ENCODE measurements at regions not wholly inside any gene's neighbourhood (a gene's known extent, or its start where the extent isn't known, plus 50 kb on each side); places are given as distances from the start of the nearest gene placed in this dataset.

DNA sequence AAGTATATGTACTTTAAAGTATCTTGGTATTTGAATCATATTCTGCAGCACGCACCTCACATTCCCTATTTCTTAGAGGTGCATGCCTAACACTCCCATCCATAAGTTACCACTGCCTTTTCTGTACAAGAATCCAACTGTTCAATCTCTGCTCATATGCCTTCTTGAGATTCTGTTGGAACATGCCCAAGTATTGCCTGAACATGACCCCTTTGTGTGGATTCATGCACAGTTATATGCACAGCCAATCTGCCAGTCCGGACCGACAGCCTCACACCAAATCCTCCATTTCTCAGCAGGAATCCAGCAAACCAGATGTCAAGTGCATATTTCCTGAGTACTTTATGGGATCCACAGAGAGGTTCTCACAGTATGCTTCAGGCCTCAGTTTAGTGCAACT lies 222.0 kb downstream of the TMEM182 start:
- no peak for TF ChIP-seq EZH2 (IDR thresholded peaks at IDR 0.05; ENCODE audit: low read depth, unreplicated experiment)
- TF ChIP-seq, protein P1, sequence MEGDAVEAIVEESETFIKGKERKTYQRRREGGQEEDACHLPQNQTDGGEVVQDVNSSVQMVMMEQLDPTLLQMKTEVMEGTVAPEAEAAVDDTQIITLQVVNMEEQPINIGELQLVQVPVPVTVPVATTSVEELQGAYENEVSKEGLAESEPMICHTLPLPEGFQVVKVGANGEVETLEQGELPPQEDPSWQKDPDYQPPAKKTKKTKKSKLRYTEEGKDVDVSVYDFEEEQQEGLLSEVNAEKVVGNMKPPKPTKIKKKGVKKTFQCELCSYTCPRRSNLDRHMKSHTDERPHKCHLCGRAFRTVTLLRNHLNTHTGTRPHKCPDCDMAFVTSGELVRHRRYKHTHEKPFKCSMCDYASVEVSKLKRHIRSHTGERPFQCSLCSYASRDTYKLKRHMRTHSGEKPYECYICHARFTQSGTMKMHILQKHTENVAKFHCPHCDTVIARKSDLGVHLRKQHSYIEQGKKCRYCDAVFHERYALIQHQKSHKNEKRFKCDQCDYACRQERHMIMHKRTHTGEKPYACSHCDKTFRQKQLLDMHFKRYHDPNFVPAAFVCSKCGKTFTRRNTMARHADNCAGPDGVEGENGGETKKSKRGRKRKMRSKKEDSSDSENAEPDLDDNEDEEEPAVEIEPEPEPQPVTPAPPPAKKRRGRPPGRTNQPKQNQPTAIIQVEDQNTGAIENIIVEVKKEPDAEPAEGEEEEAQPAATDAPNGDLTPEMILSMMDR (conservative IDR thresholded peaks at IDR 0.05; ENCODE audit: low read depth in 2 of 2): no peak
- TF ChIP-seq EZH2phosphoT487 (IDR thresholded peaks at IDR 0.05; ENCODE audit: unreplicated experiment): no peak
- TF ChIP-seq POLR2AphosphoS5 (IDR thresholded peaks at IDR 0.05; ENCODE audit: low read depth): no peak
- TF ChIP-seq, protein P2, sequence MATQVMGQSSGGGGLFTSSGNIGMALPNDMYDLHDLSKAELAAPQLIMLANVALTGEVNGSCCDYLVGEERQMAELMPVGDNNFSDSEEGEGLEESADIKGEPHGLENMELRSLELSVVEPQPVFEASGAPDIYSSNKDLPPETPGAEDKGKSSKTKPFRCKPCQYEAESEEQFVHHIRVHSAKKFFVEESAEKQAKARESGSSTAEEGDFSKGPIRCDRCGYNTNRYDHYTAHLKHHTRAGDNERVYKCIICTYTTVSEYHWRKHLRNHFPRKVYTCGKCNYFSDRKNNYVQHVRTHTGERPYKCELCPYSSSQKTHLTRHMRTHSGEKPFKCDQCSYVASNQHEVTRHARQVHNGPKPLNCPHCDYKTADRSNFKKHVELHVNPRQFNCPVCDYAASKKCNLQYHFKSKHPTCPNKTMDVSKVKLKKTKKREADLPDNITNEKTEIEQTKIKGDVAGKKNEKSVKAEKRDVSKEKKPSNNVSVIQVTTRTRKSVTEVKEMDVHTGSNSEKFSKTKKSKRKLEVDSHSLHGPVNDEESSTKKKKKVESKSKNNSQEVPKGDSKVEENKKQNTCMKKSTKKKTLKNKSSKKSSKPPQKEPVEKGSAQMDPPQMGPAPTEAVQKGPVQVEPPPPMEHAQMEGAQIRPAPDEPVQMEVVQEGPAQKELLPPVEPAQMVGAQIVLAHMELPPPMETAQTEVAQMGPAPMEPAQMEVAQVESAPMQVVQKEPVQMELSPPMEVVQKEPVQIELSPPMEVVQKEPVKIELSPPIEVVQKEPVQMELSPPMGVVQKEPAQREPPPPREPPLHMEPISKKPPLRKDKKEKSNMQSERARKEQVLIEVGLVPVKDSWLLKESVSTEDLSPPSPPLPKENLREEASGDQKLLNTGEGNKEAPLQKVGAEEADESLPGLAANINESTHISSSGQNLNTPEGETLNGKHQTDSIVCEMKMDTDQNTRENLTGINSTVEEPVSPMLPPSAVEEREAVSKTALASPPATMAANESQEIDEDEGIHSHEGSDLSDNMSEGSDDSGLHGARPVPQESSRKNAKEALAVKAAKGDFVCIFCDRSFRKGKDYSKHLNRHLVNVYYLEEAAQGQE (IDR thresholded peaks at IDR 0.05; ENCODE audit: unreplicated experiment): no peak
- TF ChIP-seq, protein P3, sequence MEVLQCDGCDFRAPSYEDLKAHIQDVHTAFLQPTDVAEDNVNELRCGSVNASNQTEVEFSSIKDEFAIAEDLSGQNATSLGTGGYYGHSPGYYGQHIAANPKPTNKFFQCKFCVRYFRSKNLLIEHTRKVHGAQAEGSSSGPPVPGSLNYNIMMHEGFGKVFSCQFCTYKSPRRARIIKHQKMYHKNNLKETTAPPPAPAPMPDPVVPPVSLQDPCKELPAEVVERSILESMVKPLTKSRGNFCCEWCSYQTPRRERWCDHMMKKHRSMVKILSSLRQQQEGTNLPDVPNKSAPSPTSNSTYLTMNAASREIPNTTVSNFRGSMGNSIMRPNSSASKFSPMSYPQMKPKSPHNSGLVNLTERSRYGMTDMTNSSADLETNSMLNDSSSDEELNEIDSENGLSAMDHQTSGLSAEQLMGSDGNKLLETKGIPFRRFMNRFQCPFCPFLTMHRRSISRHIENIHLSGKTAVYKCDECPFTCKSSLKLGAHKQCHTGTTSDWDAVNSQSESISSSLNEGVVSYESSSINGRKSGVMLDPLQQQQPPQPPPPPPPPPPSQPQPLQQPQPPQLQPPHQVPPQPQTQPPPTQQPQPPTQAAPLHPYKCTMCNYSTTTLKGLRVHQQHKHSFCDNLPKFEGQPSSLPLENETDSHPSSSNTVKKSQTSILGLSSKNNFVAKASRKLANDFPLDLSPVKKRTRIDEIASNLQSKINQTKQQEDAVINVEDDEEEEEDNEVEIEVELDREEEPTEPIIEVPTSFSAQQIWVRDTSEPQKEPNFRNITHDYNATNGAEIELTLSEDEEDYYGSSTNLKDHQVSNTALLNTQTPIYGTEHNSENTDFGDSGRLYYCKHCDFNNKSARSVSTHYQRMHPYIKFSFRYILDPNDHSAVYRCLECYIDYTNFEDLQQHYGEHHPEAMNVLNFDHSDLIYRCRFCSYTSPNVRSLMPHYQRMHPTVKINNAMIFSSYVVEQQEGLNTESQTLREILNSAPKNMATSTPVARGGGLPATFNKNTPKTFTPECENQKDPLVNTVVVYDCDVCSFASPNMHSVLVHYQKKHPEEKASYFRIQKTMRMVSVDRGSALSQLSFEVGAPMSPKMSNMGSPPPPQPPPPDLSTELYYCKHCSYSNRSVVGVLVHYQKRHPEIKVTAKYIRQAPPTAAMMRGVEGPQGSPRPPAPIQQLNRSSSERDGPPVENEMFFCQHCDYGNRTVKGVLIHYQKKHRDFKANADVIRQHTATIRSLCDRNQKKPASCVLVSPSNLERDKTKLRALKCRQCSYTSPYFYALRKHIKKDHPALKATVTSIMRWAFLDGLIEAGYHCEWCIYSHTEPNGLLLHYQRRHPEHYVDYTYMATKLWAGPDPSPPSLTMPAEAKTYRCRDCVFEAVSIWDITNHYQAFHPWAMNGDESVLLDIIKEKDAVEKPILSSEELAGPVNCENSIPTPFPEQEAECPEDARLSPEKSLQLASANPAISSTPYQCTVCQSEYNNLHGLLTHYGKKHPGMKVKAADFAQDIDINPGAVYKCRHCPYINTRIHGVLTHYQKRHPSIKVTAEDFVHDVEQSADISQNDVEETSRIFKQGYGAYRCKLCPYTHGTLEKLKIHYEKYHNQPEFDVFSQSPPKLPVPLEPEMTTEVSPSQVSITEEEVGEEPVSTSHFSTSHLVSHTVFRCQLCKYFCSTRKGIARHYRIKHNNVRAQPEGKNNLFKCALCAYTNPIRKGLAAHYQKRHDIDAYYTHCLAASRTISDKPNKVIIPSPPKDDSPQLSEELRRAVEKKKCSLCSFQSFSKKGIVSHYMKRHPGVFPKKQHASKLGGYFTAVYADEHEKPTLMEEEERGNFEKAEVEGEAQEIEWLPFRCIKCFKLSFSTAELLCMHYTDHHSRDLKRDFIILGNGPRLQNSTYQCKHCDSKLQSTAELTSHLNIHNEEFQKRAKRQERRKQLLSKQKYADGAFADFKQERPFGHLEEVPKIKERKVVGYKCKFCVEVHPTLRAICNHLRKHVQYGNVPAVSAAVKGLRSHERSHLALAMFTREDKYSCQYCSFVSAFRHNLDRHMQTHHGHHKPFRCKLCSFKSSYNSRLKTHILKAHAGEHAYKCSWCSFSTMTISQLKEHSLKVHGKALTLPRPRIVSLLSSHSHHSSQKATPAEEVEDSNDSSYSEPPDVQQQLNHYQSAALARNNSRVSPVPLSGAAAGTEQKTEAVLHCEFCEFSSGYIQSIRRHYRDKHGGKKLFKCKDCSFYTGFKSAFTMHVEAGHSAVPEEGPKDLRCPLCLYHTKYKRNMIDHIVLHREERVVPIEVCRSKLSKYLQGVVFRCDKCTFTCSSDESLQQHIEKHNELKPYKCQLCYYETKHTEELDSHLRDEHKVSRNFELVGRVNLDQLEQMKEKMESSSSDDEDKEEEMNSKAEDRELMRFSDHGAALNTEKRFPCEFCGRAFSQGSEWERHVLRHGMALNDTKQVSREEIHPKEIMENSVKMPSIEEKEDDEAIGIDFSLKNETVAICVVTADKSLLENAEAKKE (CRISPR knock-in tag; IDR thresholded peaks at IDR 0.05): no peak
- TF ChIP-seq CREB1 (CRISPR knock-in tag; IDR thresholded peaks at IDR 0.05; ENCODE audit: low read depth): no peak
- no peak for TF ChIP-seq STAT1 (IDR thresholded peaks at IDR 0.05; ENCODE audit: unreplicated experiment)
- TF ChIP-seq, protein P4, sequence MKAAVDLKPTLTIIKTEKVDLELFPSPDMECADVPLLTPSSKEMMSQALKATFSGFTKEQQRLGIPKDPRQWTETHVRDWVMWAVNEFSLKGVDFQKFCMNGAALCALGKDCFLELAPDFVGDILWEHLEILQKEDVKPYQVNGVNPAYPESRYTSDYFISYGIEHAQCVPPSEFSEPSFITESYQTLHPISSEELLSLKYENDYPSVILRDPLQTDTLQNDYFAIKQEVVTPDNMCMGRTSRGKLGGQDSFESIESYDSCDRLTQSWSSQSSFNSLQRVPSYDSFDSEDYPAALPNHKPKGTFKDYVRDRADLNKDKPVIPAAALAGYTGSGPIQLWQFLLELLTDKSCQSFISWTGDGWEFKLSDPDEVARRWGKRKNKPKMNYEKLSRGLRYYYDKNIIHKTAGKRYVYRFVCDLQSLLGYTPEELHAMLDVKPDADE (IDR thresholded peaks at IDR 0.05): no peak
- TF ChIP-seq NANOG (IDR thresholded peaks at IDR 0.05; ENCODE audit: borderline replicate concordance): no peak
- no peak for TF ChIP-seq JUNB (IDR thresholded peaks at IDR 0.05; ENCODE audit: unreplicated experiment)
- TF ChIP-seq ZNF114 (CRISPR knock-in tag; IDR thresholded peaks at IDR 0.05): no peak
- no peak for TF ChIP-seq ZNF331 (CRISPR knock-in tag; IDR thresholded peaks at IDR 0.05; ENCODE audit: low read depth)

All from GM23338 (cell line).